ENCODE measurements at regions not wholly inside any gene's neighbourhood (a gene's known extent, or its start where the extent isn't known, plus 50 kb on each side); places are given as distances from the start of the nearest gene placed in this dataset.

- TF ChIP-seq CTCF (conservative IDR thresholded peaks at IDR 0.05; ENCODE audit: low read depth, low read length) = no peak
- no peak for TF ChIP-seq EZH2 (IDR thresholded peaks at IDR 0.05; ENCODE audit: borderline replicate concordance, low read depth, low read length, poor library complexity, severe bottlenecking)
- H3K36me3 ChIP-seq (ENCODE audit: insufficient read depth, low read length, poor library complexity, severe bottlenecking) = no peaks in the 10 kb centered on the region
- ChIA-PET POLR2A (ENCODE audit: low non-redundant PET) (no interaction called here), CTCF (no interaction called here)
- intact Hi-C loops (cut with micrococcal nuclease; ENCODE audit: unreplicated experiment) = no loop called here
- peak overlapping the region; percentile 69 for H3K27ac ChIP-seq (ENCODE audit: low read depth, low read length, poor library complexity, severe bottlenecking)
- H3K9me3 ChIP-seq (ENCODE audit: low read depth, low read length, poor library complexity, severe bottlenecking) = no peaks in the 10 kb centered on the region
- no TSS peak for BruUV-seq (replicated peaks)
- DNase-seq (ENCODE audit: low spot score) = no peak
- no peak overlapping the region for H3K4me3 ChIP-seq (ENCODE audit: low read depth, low read length, poor library complexity, severe bottlenecking)
- no peaks in the 10 kb centered on the region for H3K27me3 ChIP-seq (replicated peaks; ENCODE audit: insufficient read depth, low read depth, low read length, poor library complexity)
- H3K4me1 ChIP-seq (ENCODE audit: insufficient read depth, low read length, poor library complexity, severe bottlenecking) = peaks cover 31% of the 10 kb centered on the region
Measured at GRCh38 chr6:97450087-97450486, 167.1 kb upstream of the MMS22L start.

GRCh38 chr6:97456070-97456469 is 173.1 kb upstream of the MMS22L start:
- Histone ChIP-seq H3K9me3 (ENCODE audit: low read depth, low read length, poor library complexity, severe bottlenecking) (no peaks in the 10 kb centered on the region), H3K36me3 (ENCODE audit: insufficient read depth, low read length, poor library complexity, severe bottlenecking) (no peaks in the 10 kb centered on the region), H3K27me3 (replicated peaks; ENCODE audit: insufficient read depth, low read depth, low read length, poor library complexity) (no peaks in the 10 kb centered on the region), H3K4me1 (ENCODE audit: insufficient read depth, low read length, poor library complexity, severe bottlenecking) (peaks cover 13% of the 10 kb centered on the region), H3K27ac (ENCODE audit: low read depth, low read length, poor library complexity, severe bottlenecking) (no peak overlapping the region), H3K4me3 (ENCODE audit: low read depth, low read length, poor library complexity, severe bottlenecking) (no peak overlapping the region)
- BruUV-seq (replicated peaks) = no TSS peak
- intact Hi-C loops (cut with micrococcal nuclease; ENCODE audit: unreplicated experiment) = no loop called here
- ChIA-PET POLR2A (ENCODE audit: low non-redundant PET) (no interaction called here), CTCF (interaction anchor here (0.9 kb wide), 1 partner anchor 16 kb away, joined by 4 read pairs; no protein-coding TSS in a partner anchor)
- DNase-seq (ENCODE audit: low spot score) = no peak
- TF ChIP-seq CTCF (conservative IDR thresholded peaks at IDR 0.05; ENCODE audit: low read depth, low read length) = peak; percentile 43; the same call in 1 of the 2 replicates
- TF ChIP-seq EZH2 (IDR thresholded peaks at IDR 0.05; ENCODE audit: borderline replicate concordance, low read depth, low read length, poor library complexity, severe bottlenecking) = no peak

GRCh38 chr6:97459535-97459934 is 176.5 kb upstream of the MMS22L start:
- Histone ChIP-seq H3K4me1 (ENCODE audit: insufficient read depth, low read length, poor library complexity, severe bottlenecking) (peaks cover 48% of the 10 kb centered on the region), H3K4me3 (ENCODE audit: low read depth, low read length, poor library complexity, severe bottlenecking) (no peak overlapping the region), H3K9me3 (ENCODE audit: low read depth, low read length, poor library complexity, severe bottlenecking) (no peaks in the 10 kb centered on the region), H3K27ac (ENCODE audit: low read depth, low read length, poor library complexity, severe bottlenecking) (peak overlapping the region; percentile 94), H3K36me3 (ENCODE audit: insufficient read depth, low read length, poor library complexity, severe bottlenecking) (no peaks in the 10 kb centered on the region), H3K27me3 (replicated peaks; ENCODE audit: insufficient read depth, low read depth, low read length, poor library complexity) (no peaks in the 10 kb centered on the region)
- TF ChIP-seq EZH2 (IDR thresholded peaks at IDR 0.05; ENCODE audit: borderline replicate concordance, low read depth, low read length, poor library complexity, severe bottlenecking) (no peak), CTCF (conservative IDR thresholded peaks at IDR 0.05; ENCODE audit: low read depth, low read length) (no peak)
- ChIA-PET POLR2A (ENCODE audit: low non-redundant PET) (no interaction called here), CTCF (no interaction called here)
- no TSS peak for BruUV-seq (replicated peaks)
- no peak for DNase-seq (ENCODE audit: low spot score)
- intact Hi-C loops (cut with micrococcal nuclease; ENCODE audit: unreplicated experiment) = no loop called here
